ENCODE measurements at regions not wholly inside any gene's neighbourhood (a gene's known extent, or its start where the extent isn't known, plus 50 kb on each side); places are given as distances from the start of the nearest gene placed in this dataset.

DNA sequence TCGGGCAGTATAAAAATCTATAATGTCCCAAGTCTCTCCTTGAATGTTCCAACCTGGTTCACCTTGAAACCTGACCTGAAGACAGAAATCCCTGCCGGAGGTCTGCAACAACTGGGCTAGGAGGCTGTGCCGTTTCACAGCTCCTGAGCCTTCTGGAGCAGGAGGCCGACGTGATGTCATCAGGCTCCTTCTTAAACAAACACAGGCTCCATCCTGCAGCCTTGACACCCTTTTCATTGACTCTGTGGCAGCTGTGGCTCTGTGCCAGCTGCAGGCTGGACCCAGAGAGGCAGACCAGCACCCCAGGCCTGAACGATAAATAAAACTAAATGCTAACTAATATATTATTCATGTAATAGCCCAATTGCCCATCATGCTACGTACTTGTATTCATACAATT, 483.9 kb downstream of the CD83 start:
- no peak for DNase-seq (ENCODE audit: extremely low spot score, unreplicated experiment)
- Mint-ChIP-seq H3K4me3 (ENCODE audit: unreplicated experiment) (no peak overlapping the region), H3K27ac (ENCODE audit: unreplicated experiment) (no peak overlapping the region), H3K27me3 (ENCODE audit: unreplicated experiment) (peaks cover 6% of the 10 kb centered on the region), H3K9me3 (ENCODE audit: unreplicated experiment) (no peaks in the 10 kb centered on the region), H3K4me1 (ENCODE audit: unreplicated experiment) (no peaks in the 10 kb centered on the region), H3K36me3 (ENCODE audit: unreplicated experiment) (no peaks in the 10 kb centered on the region)
- no peak for TF ChIP-seq CTCF (IDR thresholded peaks at IDR 0.05)

DNA sequence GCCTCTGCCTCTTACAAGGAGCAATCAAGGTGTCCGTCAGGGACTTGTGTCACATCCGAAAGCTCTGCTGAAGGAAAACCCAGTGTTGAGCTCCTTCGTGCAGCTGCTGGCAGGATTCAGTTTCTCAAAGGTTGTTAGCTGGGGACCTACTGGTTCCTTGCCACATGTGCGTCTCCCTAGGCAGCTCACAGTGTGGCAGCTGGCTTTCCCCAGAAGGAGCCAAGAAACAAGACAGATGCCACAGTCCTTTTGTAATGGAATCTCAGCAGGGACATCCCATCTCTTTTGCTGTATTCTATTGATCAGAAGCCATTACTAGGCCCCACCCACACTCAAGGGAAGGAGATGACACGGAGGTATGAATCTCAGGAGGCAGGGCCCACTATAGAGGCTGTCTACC, 488.8 kb downstream of the CD83 start:
- H3K36me3 Mint-ChIP-seq (ENCODE audit: unreplicated experiment), result no peaks in the 10 kb centered on the region
- no peak for TF ChIP-seq CTCF (IDR thresholded peaks at IDR 0.05)
- H3K27me3 Mint-ChIP-seq (ENCODE audit: unreplicated experiment), result peaks cover 3% of the 10 kb centered on the region
- H3K4me1 Mint-ChIP-seq (ENCODE audit: unreplicated experiment), result no peaks in the 10 kb centered on the region
- peaks cover 3% of the 10 kb centered on the region for H3K9me3 Mint-ChIP-seq (ENCODE audit: unreplicated experiment)
- H3K4me3 Mint-ChIP-seq (ENCODE audit: unreplicated experiment), result no peak overlapping the region
- H3K27ac Mint-ChIP-seq (ENCODE audit: unreplicated experiment), result no peak overlapping the region
- DNase-seq (ENCODE audit: extremely low spot score, unreplicated experiment), result no peak

- no peaks in the 10 kb centered on the region for H3K4me1 Mint-ChIP-seq (ENCODE audit: unreplicated experiment)
- H3K4me3 Mint-ChIP-seq (ENCODE audit: unreplicated experiment), result no peak overlapping the region
- H3K27me3 Mint-ChIP-seq (ENCODE audit: unreplicated experiment), result no peaks in the 10 kb centered on the region
- peaks cover 4% of the 10 kb centered on the region for H3K9me3 Mint-ChIP-seq (ENCODE audit: unreplicated experiment)
- no peak overlapping the region for H3K27ac Mint-ChIP-seq (ENCODE audit: unreplicated experiment)
- H3K36me3 Mint-ChIP-seq (ENCODE audit: unreplicated experiment), result no peaks in the 10 kb centered on the region
- TF ChIP-seq CTCF (IDR thresholded peaks at IDR 0.05), result no peak
- no peak for DNase-seq (ENCODE audit: extremely low spot score, unreplicated experiment)
Observed at GRCh38 chr6:14610141-14610540, 492.6 kb downstream of the CD83 start.

- Mint-ChIP-seq H3K27me3 (ENCODE audit: unreplicated experiment) (no peaks in the 10 kb centered on the region), H3K4me3 (ENCODE audit: unreplicated experiment) (no peak overlapping the region), H3K9me3 (ENCODE audit: unreplicated experiment) (peaks cover 4% of the 10 kb centered on the region), H3K36me3 (ENCODE audit: unreplicated experiment) (no peaks in the 10 kb centered on the region), H3K4me1 (ENCODE audit: unreplicated experiment) (no peaks in the 10 kb centered on the region), H3K27ac (ENCODE audit: unreplicated experiment) (no peak overlapping the region)
- no peak for DNase-seq (ENCODE audit: extremely low spot score, unreplicated experiment)
- no peak for TF ChIP-seq CTCF (IDR thresholded peaks at IDR 0.05)
Observed at GRCh38 chr6:14612016-14612980, 494.7 kb downstream of the CD83 start.

GRCh38 chr6:14614631-14615030, 497.1 kb downstream of the CD83 start:
- DNase-seq (ENCODE audit: extremely low spot score, unreplicated experiment), result no peak
- Mint-ChIP-seq H3K36me3 (ENCODE audit: unreplicated experiment) (no peaks in the 10 kb centered on the region), H3K4me1 (ENCODE audit: unreplicated experiment) (no peaks in the 10 kb centered on the region), H3K27me3 (ENCODE audit: unreplicated experiment) (peaks cover 6% of the 10 kb centered on the region), H3K27ac (ENCODE audit: unreplicated experiment) (no peak overlapping the region), H3K4me3 (ENCODE audit: unreplicated experiment) (no peak overlapping the region), H3K9me3 (ENCODE audit: unreplicated experiment) (peaks cover 4% of the 10 kb centered on the region)
- TF ChIP-seq CTCF (IDR thresholded peaks at IDR 0.05), result no peak

All from osteocyte (in vitro differentiated cells).